Activated CD4-positive, CD25-positive, alpha-beta regulatory T cell treated with anti-CD3 and anti-CD28 coated beads, Interleukin-2, amount 50 U/mL, for 16 hours (primary cell): ENCODE measurements at regions not wholly inside any gene's neighbourhood (a gene's known extent, or its start where the extent isn't known, plus 50 kb on each side); places are given as distances from the start of the nearest gene placed in this dataset.
A peak's percentile ranks its signal among the peaks of the same experiment; 100 is the strongest.
"Not testable (repeated sequence)": the region's sequence is repeated elsewhere in the genome, so short reads cannot be mapped to it uniquely, and the experiment has no call there.

ENCODE experiments used
- DNase-seq: peaks from one replicate; pipeline ENCODE4 v3.0.0-alpha.2; 2020; ENCODE audit warnings: low read depth, low spot score

DNA sequence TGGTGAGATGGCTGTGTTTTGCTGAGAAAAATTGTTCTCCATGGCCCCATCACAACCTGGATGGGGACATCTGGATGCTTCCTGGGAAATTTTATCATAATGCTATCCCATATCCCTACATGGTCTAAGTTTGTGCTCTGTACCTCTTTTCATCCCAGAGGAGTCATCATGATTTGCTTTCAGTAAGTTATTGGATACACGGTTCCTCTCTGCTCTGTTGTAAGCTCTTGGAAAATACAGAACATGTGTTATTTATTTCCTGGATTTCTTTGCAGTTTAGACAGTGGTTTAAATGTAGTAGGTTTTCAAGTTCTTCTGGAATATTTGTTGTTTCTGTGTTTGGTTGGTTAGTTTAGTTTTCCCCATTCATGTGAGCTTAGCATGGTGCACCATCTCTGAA lies 129.2 kb upstream of the ECI2 start:
- DNase-seq = no peak

DNA sequence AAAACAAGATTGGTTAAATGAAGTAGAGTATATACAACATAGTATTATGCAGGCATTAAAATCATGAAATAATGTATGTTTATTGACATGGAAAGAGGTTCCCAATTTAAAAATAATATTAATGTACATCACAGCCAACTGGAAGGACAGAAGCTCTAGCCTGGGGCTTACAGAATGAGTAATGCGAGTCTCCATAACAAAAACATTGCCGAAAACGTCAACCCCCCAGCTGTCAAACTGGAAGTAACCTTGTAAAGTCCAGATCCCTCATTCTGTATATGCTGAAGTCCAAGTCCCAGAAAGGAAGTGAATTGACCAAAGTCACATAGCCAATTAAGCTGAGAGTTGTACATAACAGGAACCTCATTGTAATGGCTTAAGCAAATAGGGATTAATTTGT lies 128.7 kb upstream of the ECI2 start:
- DNase-seq = no peak

DNA sequence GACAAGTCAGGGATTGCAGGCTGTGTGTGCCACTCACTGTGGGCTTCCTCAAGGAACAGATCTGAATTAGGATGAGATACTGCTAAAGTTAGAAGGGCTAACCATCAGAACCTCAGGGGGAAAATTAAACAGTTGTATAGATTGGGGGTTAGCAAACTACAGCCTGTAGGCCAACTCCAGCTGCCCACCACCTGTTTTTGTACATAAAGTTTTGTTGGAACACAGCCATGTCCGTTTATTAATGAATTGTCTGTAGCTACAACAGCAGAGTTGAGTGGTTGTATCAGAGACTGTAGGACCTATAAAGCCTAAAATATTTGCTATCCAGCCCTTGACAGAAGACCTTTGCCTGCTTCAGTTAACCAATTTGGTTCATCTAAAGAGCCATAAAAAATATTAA lies 127.2 kb upstream of the ECI2 start:
- no peak for DNase-seq

DNA sequence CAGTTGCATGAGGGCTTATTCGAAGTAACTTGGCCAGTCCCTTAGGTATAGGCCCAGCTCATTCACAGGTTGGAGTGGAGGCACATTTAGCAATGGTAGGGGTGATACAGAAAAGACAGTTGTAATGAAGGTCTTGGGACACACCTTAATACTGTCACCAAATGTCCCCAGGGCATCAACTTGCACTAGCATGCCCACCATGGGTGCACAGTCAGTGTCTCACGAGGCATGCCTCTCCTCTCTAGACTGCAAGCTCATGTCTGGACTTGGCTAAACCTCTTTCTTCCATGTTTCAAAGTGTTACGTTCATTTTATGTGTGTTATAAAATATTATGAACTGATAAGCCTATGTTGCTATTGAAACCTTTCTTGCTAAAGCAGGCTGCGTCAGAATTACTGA lies 124.0 kb upstream of the ECI2 start:
- DNase-seq = no peak

DNA sequence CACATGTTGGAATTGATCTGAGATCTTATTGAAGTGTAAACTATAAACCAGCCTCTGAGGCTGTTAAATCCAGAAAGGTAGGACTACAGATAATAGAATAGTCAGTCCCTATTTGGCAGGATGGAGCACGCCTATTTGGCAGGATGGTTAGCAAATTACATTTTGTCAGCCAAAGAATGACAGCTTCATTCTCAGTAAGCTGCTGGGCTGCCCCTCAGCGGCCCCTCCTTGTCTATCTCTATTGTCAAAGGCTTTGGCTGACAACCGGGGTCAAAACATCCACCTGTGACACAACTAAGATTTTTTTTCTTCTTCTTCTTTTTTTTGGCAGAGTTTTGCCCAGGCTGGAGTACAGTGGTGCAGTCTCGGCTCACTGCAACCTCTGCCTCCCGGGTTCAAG lies 123.4 kb upstream of the ECI2 start:
- no peak for DNase-seq

DNA sequence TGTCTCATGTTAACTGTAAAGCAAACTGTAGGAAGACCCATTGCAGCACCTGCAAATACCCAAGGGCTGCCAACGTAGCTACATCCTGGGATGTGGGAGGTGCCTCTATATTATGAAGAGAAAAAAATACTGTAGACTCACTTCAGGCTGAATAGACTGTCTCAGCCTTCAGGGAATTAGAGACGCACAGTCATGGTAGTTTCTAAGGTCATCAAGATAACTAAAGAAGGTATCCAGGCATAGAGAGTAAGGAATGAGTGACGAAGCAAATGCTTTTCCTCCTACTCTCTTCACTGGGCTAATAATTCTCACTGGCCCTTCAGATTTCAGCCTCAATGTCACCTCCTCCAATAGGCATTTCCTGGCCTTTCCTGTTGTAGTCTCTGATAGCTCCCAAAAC lies 121.6 kb upstream of the ECI2 start:
- no peak for DNase-seq

DNA sequence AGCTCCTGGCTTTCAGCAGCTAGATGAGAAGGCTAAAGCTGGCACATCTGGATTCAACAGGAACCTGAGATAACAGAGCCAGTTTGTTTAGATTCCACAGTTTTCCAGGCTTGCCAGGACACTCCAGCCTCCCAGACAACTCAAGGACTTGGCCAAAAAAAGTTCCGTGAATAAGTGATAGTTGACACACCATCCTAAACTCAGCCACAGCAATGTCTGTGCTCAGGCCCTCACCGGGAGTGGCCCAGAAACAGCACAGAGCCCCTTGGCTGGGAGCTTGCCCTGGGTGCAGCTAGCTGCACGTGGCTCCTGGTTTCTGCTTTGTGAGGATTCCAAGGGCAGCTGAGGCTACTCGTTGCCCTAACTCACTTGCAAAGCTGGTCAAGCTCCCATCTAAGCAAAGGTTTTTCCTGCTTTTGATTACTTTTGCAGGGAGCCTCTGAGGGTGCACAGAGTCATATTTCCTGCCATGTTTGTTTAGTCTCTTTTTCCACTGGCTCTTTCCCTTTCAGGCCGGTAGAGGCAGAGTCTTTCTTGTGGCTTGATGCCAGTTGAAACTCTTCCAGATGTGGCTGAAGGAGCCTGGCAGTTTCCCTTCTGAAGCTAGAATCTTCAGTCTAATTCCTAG lies 118.3 kb upstream of the ECI2 start:
- DNase-seq = no peak

DNA sequence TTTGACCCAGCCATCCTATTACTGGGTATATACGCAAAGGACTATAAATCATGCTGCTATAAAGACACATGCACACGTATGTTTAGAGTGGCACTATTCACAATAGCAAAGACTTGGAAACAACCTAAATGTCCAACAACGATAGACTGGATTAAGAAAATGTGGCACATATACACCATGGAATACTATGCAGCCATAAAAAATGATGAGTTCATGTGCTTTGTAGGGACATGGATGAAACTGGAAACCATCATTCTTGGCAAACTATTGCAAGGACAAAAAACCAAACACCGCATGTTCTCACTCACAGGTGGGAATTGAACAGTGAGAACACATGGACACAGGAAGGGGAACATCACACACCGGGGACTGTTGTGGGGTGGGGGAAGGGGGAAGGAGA lies 117.1 kb upstream of the ECI2 start:
- DNase-seq = not testable (repeated sequence)

DNA sequence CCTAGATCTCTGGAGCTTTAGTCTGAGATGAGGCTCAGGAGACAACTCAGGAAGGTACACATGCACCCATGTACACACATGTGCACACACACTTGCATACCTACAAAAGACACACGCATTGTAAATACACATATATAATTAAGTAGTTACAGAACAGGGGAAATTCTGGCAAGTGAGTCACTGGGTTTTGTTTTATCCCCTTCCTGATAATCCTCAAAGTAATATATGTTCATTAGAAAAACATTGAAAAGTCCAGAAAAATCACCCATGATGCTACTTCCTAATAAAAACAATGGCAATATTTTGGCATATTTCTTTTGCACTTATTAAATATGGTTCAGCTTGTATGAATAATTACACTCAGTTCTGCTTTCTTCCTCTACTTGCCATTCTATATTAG lies 115.3 kb upstream of the ECI2 start:
- no peak for DNase-seq

DNA sequence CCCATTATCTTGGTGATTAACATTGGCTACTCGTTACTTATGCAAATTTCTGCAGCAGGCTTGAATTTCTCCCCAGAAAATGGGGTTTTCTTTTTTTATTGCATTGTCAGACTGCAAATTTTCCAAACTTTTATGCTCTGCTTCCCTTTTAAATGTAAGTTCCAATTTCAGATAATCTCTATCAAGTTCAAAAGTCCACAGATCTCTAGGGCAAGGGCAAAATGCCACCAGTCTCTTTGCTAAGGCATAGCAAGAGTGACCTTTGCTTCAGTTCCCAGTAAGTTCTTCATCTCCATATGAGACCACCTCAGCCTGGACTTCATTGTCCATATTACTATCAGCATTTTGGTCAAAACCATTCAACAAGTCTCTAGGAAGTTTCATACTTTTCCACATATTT lies 108.5 kb upstream of the ECI2 start:
- not testable (repeated sequence) for DNase-seq

DNA sequence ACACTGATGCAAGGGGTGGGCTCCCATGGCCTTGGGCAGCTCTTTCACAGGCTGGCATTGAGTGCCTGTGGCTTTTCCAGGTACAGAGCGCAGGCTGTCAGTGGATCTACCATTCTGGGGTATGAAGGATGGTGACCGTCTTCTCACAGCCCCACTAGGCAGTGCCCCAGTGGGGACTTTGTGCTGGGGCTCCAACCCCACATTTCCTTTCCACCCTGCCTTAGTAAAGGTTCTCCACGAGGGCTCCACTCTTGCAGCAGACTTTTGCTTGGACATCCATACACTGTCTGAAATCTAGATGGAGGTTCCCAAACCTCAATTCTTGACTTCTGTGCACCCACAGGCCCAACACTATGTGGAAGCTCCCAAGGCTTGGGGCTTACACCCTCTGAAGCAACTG lies 107.9 kb upstream of the ECI2 start:
- no peak for DNase-seq

DNA sequence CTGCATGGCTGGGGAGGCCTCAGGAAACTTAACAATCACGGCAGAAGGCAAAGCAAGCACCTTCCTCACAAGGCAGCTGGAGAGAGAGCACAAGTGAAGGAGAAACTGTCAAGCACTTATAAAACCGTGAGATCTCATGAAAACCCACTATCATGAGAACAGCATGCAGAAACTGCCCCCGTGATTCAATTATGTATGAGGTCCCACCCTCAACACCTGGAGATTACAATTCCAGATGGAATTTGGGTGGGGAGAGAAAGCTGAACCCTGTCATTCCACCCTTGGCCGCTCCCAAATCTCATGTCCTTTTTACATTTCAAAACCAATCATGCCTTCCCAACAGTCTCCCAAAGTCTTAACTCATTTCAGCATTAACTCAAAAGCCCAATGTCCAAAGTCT lies 107.2 kb upstream of the ECI2 start:
- DNase-seq = no peak

DNA sequence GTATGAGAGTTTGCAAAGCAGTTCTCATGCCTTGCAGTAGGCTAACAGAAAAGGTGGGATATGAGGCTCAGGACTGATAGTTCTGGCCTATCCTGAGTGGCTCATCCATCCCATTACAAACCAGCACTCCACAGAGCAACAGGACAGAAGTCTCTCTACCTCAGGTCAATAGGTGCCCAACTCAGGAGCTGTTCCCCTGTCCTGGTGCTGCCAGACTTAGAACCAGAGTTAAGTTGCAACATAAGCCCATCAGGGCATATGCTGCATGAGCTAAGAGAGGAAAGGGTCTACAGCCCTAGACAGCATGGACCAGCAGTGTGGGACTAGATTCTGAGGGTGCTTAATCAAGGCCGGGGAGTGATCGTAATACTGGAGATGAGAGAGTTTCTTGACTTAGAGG lies 104.8 kb upstream of the ECI2 start:
- no peak for DNase-seq

DNA sequence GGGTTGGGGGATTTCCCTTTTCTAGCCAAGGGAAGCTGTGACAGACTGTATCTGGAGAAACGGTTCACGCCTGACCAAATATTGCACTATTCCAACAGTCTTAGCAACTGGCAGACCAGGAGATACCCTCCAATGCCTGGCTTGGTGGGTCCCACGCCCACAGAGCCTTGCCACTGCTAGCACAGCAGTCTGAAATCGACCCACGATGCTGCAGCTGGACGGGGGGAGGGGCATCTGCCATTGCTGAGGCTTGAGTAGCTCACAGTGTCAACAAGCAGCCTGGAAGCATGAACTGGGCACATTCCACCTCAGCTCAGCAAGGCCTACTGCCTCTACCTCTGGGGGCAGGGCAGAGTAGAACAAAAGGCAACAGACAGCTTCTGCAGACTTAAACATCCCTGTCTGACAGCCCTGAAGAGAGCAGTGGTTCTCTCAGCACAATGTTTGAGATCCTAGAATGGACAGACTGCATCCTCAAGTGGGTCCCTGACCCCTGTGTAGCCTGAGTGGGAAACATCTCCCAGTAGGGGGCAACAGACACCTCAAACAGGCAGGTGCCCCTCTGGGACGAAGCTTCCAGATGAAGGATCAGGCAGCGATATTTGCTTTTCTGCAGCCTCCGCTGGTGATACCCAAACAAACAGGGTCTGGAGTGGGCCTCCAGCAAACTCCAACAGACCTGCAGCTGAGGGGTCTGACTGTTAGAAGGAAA lies 89.9 kb upstream of the ECI2 start:
- DNase-seq = no peak

DNA sequence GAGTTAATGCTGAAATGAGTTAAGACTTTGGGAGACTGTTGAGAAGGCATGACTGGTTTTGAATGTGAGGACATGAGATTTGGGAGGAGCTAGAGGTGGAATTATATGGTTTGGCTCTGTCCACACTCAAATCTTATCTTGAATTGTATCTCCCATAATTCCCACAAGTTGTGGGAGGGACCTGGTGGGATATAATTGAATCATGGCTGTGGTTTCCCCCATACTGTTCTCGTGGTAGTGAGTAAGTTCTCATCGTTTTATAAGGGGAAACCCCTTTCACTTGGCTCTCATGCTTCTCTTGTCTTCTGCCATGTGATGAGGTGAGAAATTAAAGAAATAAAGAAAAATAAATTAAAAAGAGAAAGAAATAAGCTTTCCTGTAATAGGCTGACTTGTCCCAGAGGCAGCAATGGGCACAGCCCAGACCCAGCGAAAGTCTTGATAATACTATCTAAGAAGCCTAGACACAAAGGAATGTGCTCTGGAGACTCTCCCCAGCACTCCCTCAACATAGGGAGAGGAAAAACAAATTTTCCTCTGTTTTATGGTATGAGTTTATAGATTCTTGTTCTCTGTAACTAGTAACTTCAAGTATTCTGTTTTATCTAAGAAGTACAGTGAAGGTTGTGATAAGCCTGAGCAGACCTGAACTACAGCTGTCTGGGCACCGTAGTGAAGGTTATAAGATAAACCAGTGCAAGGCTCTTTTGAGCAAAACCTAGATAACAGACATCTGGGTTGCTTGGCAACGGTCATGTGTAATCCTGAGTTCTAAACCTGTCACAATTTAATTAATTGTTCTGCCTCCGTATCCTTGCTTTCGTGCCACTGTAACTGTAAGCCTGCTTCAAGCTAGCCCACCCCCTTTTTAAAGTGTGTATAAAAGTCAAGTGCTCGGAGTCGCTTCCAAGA lies 88.9 kb upstream of the ECI2 start:
- no peak for DNase-seq

DNA sequence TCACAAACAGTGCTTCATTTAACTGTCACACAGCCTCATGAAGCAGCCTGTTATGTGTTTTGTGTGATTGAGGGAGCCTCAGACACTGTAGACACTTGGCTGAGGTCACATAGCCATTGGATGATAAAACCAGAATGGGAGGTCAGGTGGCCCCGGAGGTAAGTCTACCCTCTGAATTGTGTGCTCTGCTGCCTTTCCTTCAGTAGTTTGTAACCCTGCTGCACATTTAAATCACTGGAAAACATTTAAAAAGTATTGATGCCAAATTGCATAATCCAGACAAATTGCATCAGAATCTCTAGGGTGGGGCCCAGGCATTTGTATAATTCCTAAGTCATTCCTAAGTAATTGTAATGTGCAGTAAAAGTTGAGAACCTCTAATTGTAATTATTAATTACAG lies 85.2 kb upstream of the ECI2 start:
- no peak for DNase-seq

DNA sequence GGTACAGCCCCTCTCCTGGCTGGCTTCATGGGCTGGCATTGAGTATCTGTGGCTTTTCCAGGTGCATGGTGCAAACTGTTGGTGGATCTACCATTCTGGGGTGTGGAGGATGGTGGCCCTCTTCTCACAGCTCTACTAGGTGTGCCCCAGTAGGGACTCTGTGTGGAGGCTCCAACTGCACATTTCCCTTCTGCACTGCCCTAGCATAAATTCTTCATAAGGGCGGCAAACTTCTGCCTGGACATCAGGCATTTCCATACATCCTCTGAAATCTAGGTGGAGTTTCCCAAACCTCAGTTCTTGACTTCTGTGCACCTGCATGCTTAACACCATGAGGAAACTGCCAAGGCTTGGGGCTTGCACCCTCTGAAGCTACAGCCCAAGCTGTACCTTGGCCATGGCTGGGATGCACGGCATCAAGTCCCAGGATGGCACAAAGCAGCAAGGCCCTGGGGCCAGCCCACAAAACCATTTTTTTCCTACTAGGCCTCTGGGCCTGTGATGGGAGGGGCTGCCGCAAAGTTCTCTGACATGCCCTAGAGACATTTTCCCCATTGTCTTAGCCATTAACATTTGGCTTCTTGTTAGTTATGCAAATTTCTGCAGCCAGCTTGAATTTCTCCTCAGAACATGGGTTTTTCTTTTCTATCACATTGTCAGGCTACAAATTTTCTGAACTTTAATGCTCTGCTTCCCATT lies 83.4 kb upstream of the ECI2 start:
- DNase-seq = not testable (repeated sequence)

DNA sequence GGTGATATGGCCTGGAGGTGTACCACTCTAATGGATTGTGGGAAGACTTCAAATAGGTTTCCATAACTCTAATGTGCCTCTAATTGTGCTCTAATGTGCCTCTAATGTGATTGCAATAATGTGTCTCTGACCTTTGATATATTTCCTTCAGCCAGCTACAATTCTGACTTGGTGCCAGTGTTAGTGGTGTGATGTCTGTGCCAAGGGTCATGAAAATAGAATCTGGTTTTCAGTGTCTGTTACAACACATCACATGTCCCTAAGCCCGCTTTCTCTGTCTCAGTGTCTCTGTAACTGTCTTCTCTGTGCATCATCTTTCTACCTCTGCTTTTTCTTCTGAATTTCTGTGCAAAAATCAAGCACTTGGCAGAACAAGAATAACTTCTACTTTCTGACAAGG lies 77.2 kb upstream of the ECI2 start:
- no peak for DNase-seq

DNA sequence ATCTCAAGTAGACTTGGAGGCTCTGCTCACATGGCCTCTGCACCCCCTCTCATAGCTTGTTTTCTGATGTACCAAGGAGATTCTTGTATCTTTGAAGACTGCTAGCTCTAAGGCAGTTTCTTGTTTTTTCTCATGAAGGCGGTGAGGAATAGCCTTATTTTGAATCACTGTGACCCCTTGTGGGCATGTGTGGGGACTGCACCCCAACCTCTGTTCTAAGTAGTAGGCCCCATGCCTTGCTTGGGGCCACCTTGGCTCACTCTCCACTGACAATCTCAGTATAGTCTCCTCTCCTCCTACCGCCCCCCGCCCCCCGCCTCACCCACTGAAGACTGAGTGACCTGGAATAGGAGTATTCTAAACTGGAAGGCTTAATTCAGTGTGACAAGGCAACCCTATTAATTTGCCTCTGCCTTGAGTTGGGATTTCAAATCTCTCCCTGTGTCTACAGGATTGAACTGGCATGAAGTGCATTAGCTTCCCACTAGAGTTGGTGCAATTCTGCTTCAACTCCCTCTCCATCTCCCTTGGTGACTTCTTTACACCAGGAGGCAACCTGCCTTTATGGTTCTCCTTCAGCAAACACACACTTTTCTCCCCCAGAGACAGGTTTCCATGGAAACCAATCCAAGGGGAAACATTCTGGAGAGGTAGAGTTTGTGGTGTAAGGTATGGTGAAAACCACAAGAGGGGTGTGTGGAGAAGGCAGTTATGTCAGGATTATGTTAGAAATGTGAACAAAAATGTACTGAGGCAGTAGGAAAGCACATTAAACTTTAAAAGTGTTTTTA lies 75.4 kb upstream of the ECI2 start:
- peak; percentile 22 for DNase-seq

DNA sequence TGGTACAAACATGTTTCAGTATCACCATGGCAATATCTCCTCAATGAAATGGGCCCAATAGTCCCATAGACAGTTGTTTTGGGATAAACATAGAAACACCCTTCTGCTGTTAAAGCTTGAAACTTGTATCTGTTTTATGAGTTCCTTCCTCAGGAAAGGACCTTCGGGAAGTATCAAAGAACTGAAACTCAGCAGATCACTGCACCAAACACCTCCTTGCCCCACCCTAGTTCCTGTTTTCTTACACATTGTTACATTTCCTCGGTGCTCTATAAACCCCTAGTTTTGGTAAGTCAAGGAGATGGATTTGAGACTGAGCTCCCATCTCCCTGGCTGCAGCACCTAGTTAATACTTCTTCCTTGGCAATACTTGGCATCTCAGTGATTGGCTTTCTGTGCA lies 73.8 kb upstream of the ECI2 start:
- no peak for DNase-seq

DNA sequence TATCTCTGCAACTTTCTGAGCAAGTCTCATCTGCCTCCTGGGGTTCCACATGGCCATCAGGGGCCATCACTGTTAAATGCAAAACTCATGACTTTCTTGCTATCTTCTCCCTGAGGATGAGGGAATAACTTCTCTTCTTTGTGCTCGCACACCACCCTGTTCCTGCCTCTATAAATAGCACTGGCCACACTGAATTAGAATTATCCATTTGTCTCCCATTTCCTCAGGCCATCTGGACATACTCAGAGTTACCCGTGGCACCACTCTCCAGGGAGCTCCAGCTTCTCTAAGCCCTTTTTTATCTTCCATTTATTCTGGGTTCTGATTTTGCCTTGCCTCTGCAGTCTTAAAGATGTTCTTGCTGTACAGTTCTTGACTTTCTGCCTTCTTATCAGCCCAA lies 72.8 kb upstream of the ECI2 start:
- DNase-seq = no peak
